Esophagus muscularis mucosa (tissue), 4 donors: ENCODE measurements at regions not wholly inside any gene's neighbourhood (a gene's known extent, or its start where the extent isn't known, plus 50 kb on each side); places are given as distances from the start of the nearest gene placed in this dataset.
"Not testable (repeated sequence)": the region's sequence is repeated elsewhere in the genome, so short reads cannot be mapped to it uniquely, and the experiment has no call there.

Source experiments
- DNase-seq: peaks from one replicate; pipeline ENCODE4 v3.0.0-alpha.2; 2017; ENCODE audit errors: extremely low spot score
- H3K27ac ChIP-seq, 4 donors: fragments of 200-600 bp; sonication (generic); replicated peaks in 1 of 4; 1 replicate in 3 of 4; 2 replicates in 1 of 4; pipeline ENCODE4 v1.5.1; 2016 to 2019; ENCODE audit warnings: mild to moderate bottlenecking in 1 of 4
- H3K27me3 ChIP-seq, 4 donors: fragments of 200-600 bp; sonication (generic); one replicate each; pipeline versions ENCODE4 v1.5.1 to v1.6.0; 2016 to 2019
- H3K36me3 ChIP-seq, 4 donors: fragments of 200-600 bp; sonication (generic); one replicate each; pipeline ENCODE4 v1.5.1; 2016 to 2019
- H3K4me1 ChIP-seq, 4 donors: fragments of 200-600 bp; sonication (generic); one replicate each; pipeline ENCODE4 v1.5.1; 2016 to 2019
- H3K4me3 ChIP-seq, 4 donors: fragments of 200-600 bp; sonication (generic); 1 replicate in 2 of 4; 2 replicates in 2 of 4; pipeline ENCODE4 v1.5.1; 2016 to 2019; ENCODE audit warnings: mild to moderate bottlenecking in 4 of 4, moderate library complexity in 1 of 4
- H3K9me3 ChIP-seq, 4 donors: fragments of 200-600 bp; sonication (generic); 1 replicate in 3 of 4; 2 replicates in 1 of 4; pipeline ENCODE4 v1.5.1; 2016 to 2019
- CTCF ChIP-seq, 3 experiments: fragments of 200-600 bp in 2 of 3; fragments of 450-650 bp in 1 of 3; sonication (generic) in 2 of 3; IDR thresholded peaks; one replicate each; pipeline ENCODE4 v1.5.1; 2017 to 2019; ENCODE audit warnings: antibody characterized with exemption in 3 of 3, mild to moderate bottlenecking in 2 of 3, moderate library complexity in 1 of 3
- EP300 ChIP-seq: sonication (generic); formaldehyde crosslinking; IDR thresholded peaks from one replicate; pipeline ENCODE4 v1.6.1; 2017; ENCODE audit warnings: antibody characterized with exemption
- POLR2A ChIP-seq: fragments of 450-650 bp; IDR thresholded peaks from one replicate; pipeline ENCODE4 v1.6.1; 2017; ENCODE audit warnings: antibody characterized with exemption, moderate library complexity, mild to moderate bottlenecking, low read depth
- POLR2AphosphoS5 ChIP-seq, 2 donors: sonication (generic); formaldehyde crosslinking; IDR thresholded peaks; one replicate each; pipeline ENCODE4 v1.6.1; 2017; ENCODE audit warnings: antibody characterized with exemption in 2 of 2
- WGBS: methylation state at CpG from one replicate; pipeline ENCODE4 v1.1.5; 2018; 5-methylcytosine and 5-hydroxymethylcytosine counted together
- intact Hi-C: fragments of 100-400 bp; cut with DNase I; formaldehyde crosslinking; loops from one replicate; pipeline ENCODE4 v1.15.1; 2023

- intact Hi-C loops = no loop called here
- 69% methylated on average over 7 of the region's 7 CpGs for WGBS
- TF ChIP-seq POLR2A (no peak), POLR2AphosphoS5 (IDR thresholded peaks at IDR 0.05) (no peak), EP300 (no peak), CTCF (IDR thresholded peaks at IDR 0.05) (no peak)
These were observed 120.6 kb downstream of the DIRAS2 start for GRCh38 chr9:90521811-90522570.

GRCh38 chr9:90523958-90524357 is 118.7 kb downstream of the DIRAS2 start:
- no peak for DNase-seq
- intact Hi-C loops = no loop called here
- no peaks in the 10 kb centered on the region for H3K36me3 ChIP-seq
- H3K27me3 ChIP-seq = peaks cover 0 to 12% (median 0%) of the 10 kb centered on the region in 4 donors
- H3K4me3 ChIP-seq = no peak overlapping the region
- TF ChIP-seq POLR2AphosphoS5 (IDR thresholded peaks at IDR 0.05) (no peak), CTCF (IDR thresholded peaks at IDR 0.05) (no peak), POLR2A (no peak), EP300 (no peak)
- no peaks in the 10 kb centered on the region for H3K4me1 ChIP-seq
- no peak overlapping the region for H3K27ac ChIP-seq
- WGBS = 79% methylated on average over 1 of the region's 1 CpG
- H3K9me3 ChIP-seq = peaks cover 0 to 4% (median 0%) of the 10 kb centered on the region in 4 donors

More at GRCh38 chr9:90521811-90522570, 120.6 kb downstream of the DIRAS2 start:
- H3K36me3 ChIP-seq = no peaks in the 10 kb centered on the region
- no peak overlapping the region for H3K27ac ChIP-seq
- no peaks in the 10 kb centered on the region for H3K4me1 ChIP-seq
- DNase-seq = no peak
- H3K27me3 ChIP-seq = peaks cover 0 to 12% (median 0%) of the 10 kb centered on the region in 4 donors
- no peak overlapping the region for H3K4me3 ChIP-seq
- no peaks in the 10 kb centered on the region for H3K9me3 ChIP-seq

- no peaks in the 10 kb centered on the region for H3K4me1 ChIP-seq
- peaks cover 0 to 19% (median 0%) of the 10 kb centered on the region in 4 donors for H3K27me3 ChIP-seq
- intact Hi-C loops = no loop called here
- H3K27ac ChIP-seq = no peak overlapping the region
- no peaks in the 10 kb centered on the region for H3K36me3 ChIP-seq
- H3K9me3 ChIP-seq = peaks cover 0 to 4% (median 0%) of the 10 kb centered on the region in 4 donors
- TF ChIP-seq POLR2A (no peak), CTCF (IDR thresholded peaks at IDR 0.05) (no peak), EP300 (no peak), POLR2AphosphoS5 (IDR thresholded peaks at IDR 0.05) (no peak)
- H3K4me3 ChIP-seq = no peak overlapping the region
- no peak for DNase-seq
These were observed 116.2 kb downstream of the DIRAS2 start for GRCh38 chr9:90526386-90526785.

GRCh38 chr9:90536094-90536493 is 106.5 kb downstream of the DIRAS2 start:
- H3K27me3 ChIP-seq, H3K9me3 ChIP-seq, intact Hi-C loops, H3K36me3 ChIP-seq, DNase-seq, H3K4me3 ChIP-seq, H3K4me1 ChIP-seq, H3K27ac ChIP-seq: not testable (repeated sequence)
- WGBS = 80% methylated on average over 4 of the region's 4 CpGs

GRCh38 chr9:90538566-90538965 is 104.1 kb downstream of the DIRAS2 start:
- H3K27me3 ChIP-seq = no peaks in the 10 kb centered on the region
- TF ChIP-seq CTCF (IDR thresholded peaks at IDR 0.05) (no peak), POLR2A (no peak), POLR2AphosphoS5 (IDR thresholded peaks at IDR 0.05) (no peak), EP300 (no peak)
- no peak overlapping the region for H3K27ac ChIP-seq
- H3K4me3 ChIP-seq = no peak overlapping the region
- no peaks in the 10 kb centered on the region for H3K9me3 ChIP-seq
- 86% methylated on average over 4 of the region's 4 CpGs for WGBS
- H3K36me3 ChIP-seq = no peaks in the 10 kb centered on the region
- H3K4me1 ChIP-seq = no peaks in the 10 kb centered on the region
- intact Hi-C loops = no loop called here
- no peak for DNase-seq
